ENCODE measurements at regions not wholly inside any gene's neighbourhood (a gene's known extent, or its start where the extent isn't known, plus 50 kb on each side); places are given as distances from the start of the nearest gene placed in this dataset.

DNA sequence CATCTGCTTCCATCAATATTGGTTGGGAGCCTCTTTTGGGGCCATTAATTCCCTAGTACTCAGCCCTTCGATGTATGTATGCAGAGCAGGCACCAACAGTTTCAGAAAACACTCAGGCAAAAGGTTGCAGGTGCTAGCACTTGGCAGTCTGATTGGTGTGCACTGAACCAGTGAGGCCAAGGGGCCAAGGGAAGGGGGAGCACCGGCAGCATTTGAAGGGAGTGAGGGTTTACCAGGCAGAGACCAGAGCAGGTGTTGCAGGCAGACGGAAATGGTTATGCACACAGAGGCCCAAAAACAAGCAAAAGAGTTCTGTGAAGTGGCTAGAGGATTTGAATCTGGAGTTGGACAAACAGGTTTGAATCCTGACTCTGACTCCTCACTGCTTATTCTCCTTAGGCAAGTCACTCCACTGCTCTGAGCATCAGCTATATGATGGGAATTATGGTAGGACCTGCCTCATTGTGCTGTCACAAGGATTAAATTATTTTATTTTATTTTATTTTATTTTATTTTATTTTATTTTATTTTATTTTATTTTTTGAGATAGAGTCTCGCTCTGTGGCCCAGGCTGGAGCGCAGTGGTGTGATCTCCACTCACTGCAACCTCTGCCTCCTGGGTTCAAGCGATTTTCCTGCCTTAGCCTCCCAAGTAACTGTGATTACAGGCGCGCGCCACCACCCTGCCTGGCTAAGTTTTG lies 58.1 kb upstream of the SHLD1 start:
- TF ChIP-seq CTCF (conservative IDR thresholded peaks at IDR 0.05) (no peak), ZFX (IDR thresholded peaks at IDR 0.05) (no peak)
